GM12878 (cell line): ENCODE measurements at regions not wholly inside any gene's neighbourhood (a gene's known extent, or its start where the extent isn't known, plus 50 kb on each side); places are given as distances from the start of the nearest gene placed in this dataset.

Source experiments
- ATAC-seq: fragments of 200-7000 bp; cut with Tn5 transposase; 3 replicates; pipeline ENCODE4 v1.9.1; 2020; ENCODE audit warnings: mild to moderate bottlenecking, moderate library complexity
- BruUV-seq: library from RNA; stranded (reverse); fragments of 400-500 nt; replicated peaks from 2 replicates; lab custom pipeline; 2021; lab: Mats Ljungman, UMichigan
- CTCF ChIA-PET: fragments of 300-600 bp; sonication (Branson Sonifier 250); formaldehyde crosslinking; extraction: SDS; loops from one replicate; lab custom pipeline; 2021; ENCODE audit warnings: inconsistent platforms; lab: Yijun Ruan, JAX
- POLR2A ChIA-PET: fragments of 350-600 bp; formaldehyde crosslinking; extraction: SDS; loops from one replicate; lab custom pipeline; 2021; ENCODE audit warnings: inconsistent platforms; lab: Charles Lee
- RAD21 ChIA-PET: fragments of 300-600 bp; sonication (Branson Sonifier 250); formaldehyde crosslinking; loops from one replicate; lab custom pipeline; 2023; ENCODE audit warnings: antibody characterized with exemption; ENCODE audit not compliant: unreplicated experiment; lab: Charles Lee
- SMC1A ChIA-PET: fragments of 300-600 bp; sonication (Branson Sonifier 250); formaldehyde crosslinking; loops from one replicate; lab custom pipeline; 2023; ENCODE audit not compliant: unreplicated experiment, uncharacterized antibody; lab: Charles Lee
- DNase-seq: peaks from one replicate; pipeline ENCODE4 v3.0.0-alpha.2; 2011; ENCODE audit warnings: low read depth, low spot score
- FAIRE-seq: peaks from 3 replicates; lab custom pipeline; 2011; peaks lifted over from hg19 to GRCh38; lab: Jason Lieb, UNC
- H2AFZ ChIP-seq: 2 replicates; pipeline ENCODE4 v1.6.0; 2011; ENCODE audit warnings: low read depth, low read length, control low read depth; ENCODE audit not compliant: control insufficient read depth
- H3K27ac ChIP-seq: 2 replicates; pipeline ENCODE4 v1.5.1; 2011; ENCODE audit warnings: control low read depth; ENCODE audit not compliant: control insufficient read depth, insufficient read depth
- H3K27me3 ChIP-seq, 2 experiments: replicated peaks in 1 of 2; 2 replicates each; pipeline versions ENCODE4 v1.6.0 to v1.6.1; 2011; ENCODE audit warnings: low read length in 1 of 2; ENCODE audit not compliant: control insufficient read depth in 2 of 2, insufficient read depth in 2 of 2
- H3K36me3 ChIP-seq, 2 experiments: 2 replicates each; pipeline ENCODE4 v1.5.1; 2011; ENCODE audit warnings: low read length in 1 of 2; ENCODE audit not compliant: control insufficient read depth in 2 of 2, insufficient read depth in 2 of 2
- H3K4me1 ChIP-seq: 2 replicates; pipeline ENCODE4 v1.6.1; 2011; ENCODE audit warnings: mild to moderate bottlenecking, low read length, moderate library complexity, mixed read lengths; ENCODE audit not compliant: control insufficient read depth, insufficient read depth
- H3K4me2 ChIP-seq: 2 replicates; pipeline ENCODE4 v1.6.0; 2011; ENCODE audit warnings: control low read depth; ENCODE audit not compliant: control insufficient read depth, insufficient read depth
- H3K4me3 ChIP-seq: fragments of 200-600 bp; sonication (generic); 2 replicates; pipeline ENCODE4 v1.5.1; 2016
- H3K79me2 ChIP-seq: 2 replicates; pipeline ENCODE4 v1.6.0; 2011; ENCODE audit warnings: low read length; ENCODE audit not compliant: control insufficient read depth, insufficient read depth
- H3K9ac ChIP-seq: 2 replicates; pipeline ENCODE4 v1.8.0; 2011; ENCODE audit warnings: low read length, control low read depth, mixed read lengths; ENCODE audit not compliant: control insufficient read depth, insufficient read depth
- H3K9me3 ChIP-seq: replicated peaks from 3 replicates; pipeline ENCODE4 v1.5.1; 2011; ENCODE audit warnings: mild to moderate bottlenecking, low read length; ENCODE audit not compliant: control insufficient read depth, insufficient read depth
- H4K20me1 ChIP-seq: 2 replicates; pipeline ENCODE4 v1.6.0; 2011; ENCODE audit not compliant: control insufficient read depth, insufficient read depth
- EZH2 ChIP-seq: IDR thresholded peaks from 2 replicates; pipeline ENCODE4 v1.6.1; 2012; ENCODE audit warnings: low read depth, mild to moderate bottlenecking, control low read depth, inconsistent platforms, low read length, borderline replicate concordance; ENCODE audit not compliant: control insufficient read depth
- FOXK2 ChIP-seq: fragments of 450-650 bp; IDR thresholded peaks from 2 replicates; pipeline ENCODE4 v1.6.1; 2017; ENCODE audit warnings: mild to moderate bottlenecking, moderate library complexity
- FOXM1 ChIP-seq: IDR thresholded peaks from 2 replicates; pipeline ENCODE4 v1.6.1; 2012; ENCODE audit warnings: low read depth, mild to moderate bottlenecking, inconsistent platforms, low read length, moderate library complexity
- NFYB ChIP-seq: IDR thresholded peaks from 2 replicates; pipeline ENCODE4 v1.6.1; 2011; ENCODE audit warnings: low read depth, mild to moderate bottlenecking, low read length, improper control_type of control experiment, moderate library complexity; ENCODE audit not compliant: insufficient read depth
- NR2C2 ChIP-seq: IDR thresholded peaks from 2 replicates; pipeline ENCODE4 v1.6.1; 2011; ENCODE audit warnings: borderline replicate concordance, low read depth; ENCODE audit not compliant: control insufficient read depth, insufficient read length
- NRF1 ChIP-seq: conservative IDR thresholded peaks from 2 replicates; pipeline ENCODE4 v1.6.1; 2011; ENCODE audit warnings: mild to moderate bottlenecking, low read depth, low read length, improper control_type of control experiment
- RAD21 ChIP-seq: IDR thresholded peaks from 2 replicates; pipeline ENCODE4 v1.6.1; 2011; ENCODE audit warnings: mild to moderate bottlenecking, low read depth, low read length, moderate library complexity; ENCODE audit not compliant: insufficient read depth
- SIN3A ChIP-seq: IDR thresholded peaks from 2 replicates; pipeline ENCODE4 v1.6.1; 2012; ENCODE audit warnings: low read depth, low read length, improper control_type of control experiment
- SRF ChIP-seq, 2 experiments: IDR thresholded peaks; 2 replicates each; pipeline ENCODE4 v1.6.1; 2011; ENCODE audit warnings: low read depth in 2 of 2, low read length in 2 of 2, mild to moderate bottlenecking in 1 of 2, moderate library complexity in 1 of 2
- YBX1 ChIP-seq: fragments of 450-650 bp; IDR thresholded peaks from 2 replicates; pipeline ENCODE4 v1.6.1; 2016; ENCODE audit warnings: antibody characterized with exemption
- ZNF24 ChIP-seq: fragments of 450-650 bp; IDR thresholded peaks from 2 replicates; pipeline ENCODE4 v1.6.1; 2017; ENCODE audit warnings: antibody characterized with exemption, mild to moderate bottlenecking
- ZSCAN29 ChIP-seq: fragments of 450-650 bp; IDR thresholded peaks from 2 replicates; pipeline ENCODE4 v1.6.1; 2017; ENCODE audit warnings: mild to moderate bottlenecking, moderate library complexity
- WGBS: methylation state at CpG from one replicate; pipeline ENCODE4 v1.1.6; 2016; ENCODE audit warnings: low lambda C conversion rate; ENCODE audit not compliant: insufficient replicate concordance, insufficient coverage; ENCODE audit errors: missing lambda C conversion rate; 5-methylcytosine and 5-hydroxymethylcytosine counted together
- in situ Hi-C: fragments of 300-500 bp; cut with MboI; formaldehyde crosslinking; loops from 9 replicates; pipeline ENCODE4 v1.14.3; 2018; ENCODE audit warnings: mixed read lengths
- intact Hi-C: fragments of 100-400 bp; cut with micrococcal nuclease; formaldehyde crosslinking; loops from one replicate; pipeline ENCODE4 v1.14.2; 2022; ENCODE audit not compliant: unreplicated experiment
- TF ChIP-seq, protein P1 (sequence below): fragments of 450-650 bp; formaldehyde crosslinking; IDR thresholded peaks from 2 replicates; pipeline ENCODE4 v1.4.0; 2022; ENCODE audit warnings: mild to moderate bottlenecking, moderate library complexity
- TF ChIP-seq, protein P2 (sequence below): IDR thresholded peaks from 2 replicates; pipeline ENCODE4 v1.6.1; 2012; ENCODE audit warnings: mild to moderate bottlenecking, low read depth, low read length
- TF ChIP-seq, protein P3 (sequence below): IDR thresholded peaks from 2 replicates; pipeline ENCODE4 v1.6.1; 2011; ENCODE audit warnings: low read depth, low read length, improper control_type of control experiment, borderline replicate concordance
- TF ChIP-seq, protein P4 (sequence below), 3 experiments: IDR thresholded peaks in 2 of 3; conservative IDR thresholded peaks in 1 of 3; 2 replicates each; pipeline ENCODE4 v1.5.1; 2011; ENCODE audit warnings: low read depth in 3 of 3, low read length in 3 of 3, mild to moderate bottlenecking in 3 of 3, control low read depth in 2 of 3, moderate library complexity in 2 of 3, inconsistent platforms in 1 of 3, mixed read lengths in 1 of 3; ENCODE audit not compliant: control insufficient read depth in 2 of 3, insufficient read depth in 1 of 3; ENCODE audit errors: extremely low read depth in 1 of 3

DNA sequence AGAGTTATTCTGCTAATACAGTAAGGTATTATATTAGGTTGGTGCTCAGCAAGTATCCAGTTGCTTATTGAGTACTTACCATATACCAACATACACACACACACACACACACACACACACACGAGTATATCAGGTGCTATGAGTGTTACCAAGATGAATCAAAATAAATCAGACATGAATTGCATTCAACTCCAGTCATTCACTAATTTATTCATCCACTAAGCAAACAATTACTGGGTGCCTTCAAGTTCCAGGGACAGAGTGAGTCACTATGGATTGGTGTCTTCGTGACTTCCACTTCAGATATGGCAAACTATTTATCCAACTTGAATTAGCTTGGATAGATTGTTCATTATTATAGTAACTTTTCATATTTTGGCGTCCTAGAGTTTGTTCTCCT is 140.7 kb upstream of the SLC44A1 start:
- ChIA-PET CTCF (no interaction called here), POLR2A (no interaction called here), RAD21 (no interaction called here), SMC1A (no interaction called here)
- Histone ChIP-seq H3K36me3 (no peaks in the 10 kb centered on the region), H4K20me1 (no peaks in the 10 kb centered on the region), H3K9me3 (no peaks in the 10 kb centered on the region), H3K27ac (no peak overlapping the region), H3K79me2 (no peaks in the 10 kb centered on the region), H2AFZ (no peak overlapping the region), H3K9ac (no peak overlapping the region), H3K4me3 (no peak overlapping the region), H3K4me2 (no peak overlapping the region), H3K27me3 (no peaks in the 10 kb centered on the region), H3K4me1 (no peaks in the 10 kb centered on the region)
- intact Hi-C loops = no loop called here
- DNase-seq = no peak
- BruUV-seq = no TSS peak
- in situ Hi-C loops = no loop called here
- ATAC-seq = no peak
- 7% methylated on average over 3 of the region's 3 CpGs for WGBS
- no peak for FAIRE-seq
- TF ChIP-seq, protein P1, sequence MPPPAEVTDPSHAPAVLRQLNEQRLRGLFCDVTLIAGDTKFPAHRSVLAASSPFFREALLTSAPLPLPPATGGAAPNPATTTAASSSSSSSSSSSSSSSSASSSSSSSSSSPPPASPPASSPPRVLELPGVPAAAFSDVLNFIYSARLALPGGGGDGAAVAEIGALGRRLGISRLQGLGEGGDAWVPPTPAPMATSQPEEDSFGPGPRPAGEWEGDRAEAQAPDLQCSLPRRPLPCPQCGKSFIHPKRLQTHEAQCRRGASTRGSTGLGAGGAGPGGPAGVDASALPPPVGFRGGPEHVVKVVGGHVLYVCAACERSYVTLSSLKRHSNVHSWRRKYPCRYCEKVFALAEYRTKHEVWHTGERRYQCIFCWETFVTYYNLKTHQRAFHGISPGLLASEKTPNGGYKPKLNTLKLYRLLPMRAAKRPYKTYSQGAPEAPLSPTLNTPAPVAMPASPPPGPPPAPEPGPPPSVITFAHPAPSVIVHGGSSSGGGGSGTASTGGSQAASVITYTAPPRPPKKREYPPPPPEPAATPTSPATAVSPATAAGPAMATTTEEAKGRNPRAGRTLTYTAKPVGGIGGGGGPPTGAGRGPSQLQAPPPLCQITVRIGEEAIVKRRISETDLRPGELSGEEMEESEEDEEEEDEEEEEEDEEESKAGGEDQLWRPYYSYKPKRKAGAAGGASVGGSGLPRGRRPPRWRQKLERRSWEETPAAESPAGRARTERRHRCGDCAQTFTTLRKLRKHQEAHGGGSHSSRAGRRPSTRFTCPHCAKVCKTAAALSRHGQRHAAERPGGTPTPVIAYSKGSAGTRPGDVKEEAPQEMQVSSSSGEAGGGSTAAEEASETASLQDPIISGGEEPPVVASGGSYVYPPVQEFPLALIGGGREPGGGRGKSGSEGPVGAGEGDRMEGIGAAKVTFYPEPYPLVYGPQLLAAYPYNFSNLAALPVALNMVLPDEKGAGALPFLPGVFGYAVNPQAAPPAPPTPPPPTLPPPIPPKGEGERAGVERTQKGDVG = no peak
- TF ChIP-seq ZNF24 (no peak), FOXK2 (no peak), NFYB (no peak), SRF (IDR thresholded peaks at IDR 0.05; ENCODE audit: low read depth in 2 of 2, low read length in 2 of 2) (no peak), SIN3A (no peak), ZSCAN29 (no peak), YBX1 (no peak), NRF1 (no peak), RAD21 (no peak), EZH2 (no peak), NR2C2 (no peak), FOXM1 (no peak)
- TF ChIP-seq, protein P2, sequence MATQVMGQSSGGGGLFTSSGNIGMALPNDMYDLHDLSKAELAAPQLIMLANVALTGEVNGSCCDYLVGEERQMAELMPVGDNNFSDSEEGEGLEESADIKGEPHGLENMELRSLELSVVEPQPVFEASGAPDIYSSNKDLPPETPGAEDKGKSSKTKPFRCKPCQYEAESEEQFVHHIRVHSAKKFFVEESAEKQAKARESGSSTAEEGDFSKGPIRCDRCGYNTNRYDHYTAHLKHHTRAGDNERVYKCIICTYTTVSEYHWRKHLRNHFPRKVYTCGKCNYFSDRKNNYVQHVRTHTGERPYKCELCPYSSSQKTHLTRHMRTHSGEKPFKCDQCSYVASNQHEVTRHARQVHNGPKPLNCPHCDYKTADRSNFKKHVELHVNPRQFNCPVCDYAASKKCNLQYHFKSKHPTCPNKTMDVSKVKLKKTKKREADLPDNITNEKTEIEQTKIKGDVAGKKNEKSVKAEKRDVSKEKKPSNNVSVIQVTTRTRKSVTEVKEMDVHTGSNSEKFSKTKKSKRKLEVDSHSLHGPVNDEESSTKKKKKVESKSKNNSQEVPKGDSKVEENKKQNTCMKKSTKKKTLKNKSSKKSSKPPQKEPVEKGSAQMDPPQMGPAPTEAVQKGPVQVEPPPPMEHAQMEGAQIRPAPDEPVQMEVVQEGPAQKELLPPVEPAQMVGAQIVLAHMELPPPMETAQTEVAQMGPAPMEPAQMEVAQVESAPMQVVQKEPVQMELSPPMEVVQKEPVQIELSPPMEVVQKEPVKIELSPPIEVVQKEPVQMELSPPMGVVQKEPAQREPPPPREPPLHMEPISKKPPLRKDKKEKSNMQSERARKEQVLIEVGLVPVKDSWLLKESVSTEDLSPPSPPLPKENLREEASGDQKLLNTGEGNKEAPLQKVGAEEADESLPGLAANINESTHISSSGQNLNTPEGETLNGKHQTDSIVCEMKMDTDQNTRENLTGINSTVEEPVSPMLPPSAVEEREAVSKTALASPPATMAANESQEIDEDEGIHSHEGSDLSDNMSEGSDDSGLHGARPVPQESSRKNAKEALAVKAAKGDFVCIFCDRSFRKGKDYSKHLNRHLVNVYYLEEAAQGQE = no peak
- TF ChIP-seq, protein P3, sequence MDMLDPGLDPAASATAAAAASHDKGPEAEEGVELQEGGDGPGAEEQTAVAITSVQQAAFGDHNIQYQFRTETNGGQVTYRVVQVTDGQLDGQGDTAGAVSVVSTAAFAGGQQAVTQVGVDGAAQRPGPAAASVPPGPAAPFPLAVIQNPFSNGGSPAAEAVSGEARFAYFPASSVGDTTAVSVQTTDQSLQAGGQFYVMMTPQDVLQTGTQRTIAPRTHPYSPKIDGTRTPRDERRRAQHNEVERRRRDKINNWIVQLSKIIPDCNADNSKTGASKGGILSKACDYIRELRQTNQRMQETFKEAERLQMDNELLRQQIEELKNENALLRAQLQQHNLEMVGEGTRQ = no peak
- TF ChIP-seq, protein P4, sequence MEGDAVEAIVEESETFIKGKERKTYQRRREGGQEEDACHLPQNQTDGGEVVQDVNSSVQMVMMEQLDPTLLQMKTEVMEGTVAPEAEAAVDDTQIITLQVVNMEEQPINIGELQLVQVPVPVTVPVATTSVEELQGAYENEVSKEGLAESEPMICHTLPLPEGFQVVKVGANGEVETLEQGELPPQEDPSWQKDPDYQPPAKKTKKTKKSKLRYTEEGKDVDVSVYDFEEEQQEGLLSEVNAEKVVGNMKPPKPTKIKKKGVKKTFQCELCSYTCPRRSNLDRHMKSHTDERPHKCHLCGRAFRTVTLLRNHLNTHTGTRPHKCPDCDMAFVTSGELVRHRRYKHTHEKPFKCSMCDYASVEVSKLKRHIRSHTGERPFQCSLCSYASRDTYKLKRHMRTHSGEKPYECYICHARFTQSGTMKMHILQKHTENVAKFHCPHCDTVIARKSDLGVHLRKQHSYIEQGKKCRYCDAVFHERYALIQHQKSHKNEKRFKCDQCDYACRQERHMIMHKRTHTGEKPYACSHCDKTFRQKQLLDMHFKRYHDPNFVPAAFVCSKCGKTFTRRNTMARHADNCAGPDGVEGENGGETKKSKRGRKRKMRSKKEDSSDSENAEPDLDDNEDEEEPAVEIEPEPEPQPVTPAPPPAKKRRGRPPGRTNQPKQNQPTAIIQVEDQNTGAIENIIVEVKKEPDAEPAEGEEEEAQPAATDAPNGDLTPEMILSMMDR (IDR thresholded peaks at IDR 0.05 in 2 of 3, conservative IDR thresholded peaks at IDR 0.05 in 1 of 3; ENCODE audit: control insufficient read depth in 2 of 3, extremely low read depth in 1 of 3, insufficient read depth in 1 of 3, low read depth in 3 of 3, low read length in 3 of 3) = no peak
